OCI-LY1 (cell line): ENCODE measurements at regions not wholly inside any gene's neighbourhood (a gene's known extent, or its start where the extent isn't known, plus 50 kb on each side); places are given as distances from the start of the nearest gene placed in this dataset.

Experiments
- H2AFZ ChIP-seq: fragments of 200-600 bp; sonication (generic), shearing (Covaris generic); 2 replicates; pipeline ENCODE4 v1.6.0; 2014; ENCODE audit warnings: antibody characterized with exemption, mild to moderate bottlenecking, low read length
- H3F3A ChIP-seq: fragments of 200-600 bp; sonication (generic), shearing (Covaris generic); 2 replicates; pipeline ENCODE4 v1.6.0; 2014; ENCODE audit warnings: mild to moderate bottlenecking, antibody characterized with exemption, low read length, moderate library complexity; ENCODE audit not compliant: insufficient read depth
- H3K27ac ChIP-seq: fragments of 200-600 bp; sonication (generic); 2 replicates; pipeline ENCODE4 v1.5.1; 2014; ENCODE audit warnings: low read length, mixed run types, mild to moderate bottlenecking, low read depth; ENCODE audit not compliant: poor library complexity, severe bottlenecking
- H3K27me3 ChIP-seq: fragments of 200-600 bp; sonication (generic); 2 replicates; pipeline ENCODE4 v1.6.0; 2014; ENCODE audit warnings: antibody characterized with exemption, mild to moderate bottlenecking, low read length, moderate library complexity; ENCODE audit not compliant: insufficient read depth
- H3K36me3 ChIP-seq: fragments of 200-600 bp; sonication (generic); 2 replicates; pipeline ENCODE4 v1.6.1; 2014; ENCODE audit warnings: mild to moderate bottlenecking, antibody characterized with exemption, low read length, moderate library complexity, mixed read lengths; ENCODE audit not compliant: insufficient read depth
- H3K4me1 ChIP-seq: fragments of 200-600 bp; sonication (generic); 2 replicates; pipeline ENCODE4 v1.5.1; 2014; ENCODE audit warnings: mild to moderate bottlenecking, low read length, moderate library complexity; ENCODE audit not compliant: insufficient read depth, severe bottlenecking
- H3K4me2 ChIP-seq: fragments of 200-600 bp; sonication (generic), shearing (Covaris generic); 2 replicates; pipeline ENCODE4 v1.6.1; 2014; ENCODE audit warnings: low read length
- H3K4me3 ChIP-seq: fragments of 200-600 bp; sonication (generic); 2 replicates; pipeline ENCODE4 v1.5.1; 2014; ENCODE audit warnings: low read length, low read depth, mild to moderate bottlenecking, mixed read lengths; ENCODE audit not compliant: poor library complexity, severe bottlenecking
- H3K79me2 ChIP-seq: fragments of 200-600 bp; shearing (Covaris generic); 2 replicates; pipeline ENCODE4 v1.6.1; 2016; ENCODE audit warnings: mixed run types, low read length, mixed read lengths; ENCODE audit not compliant: insufficient read depth
- H3K9ac ChIP-seq: fragments of 200-600 bp; sonication (generic), shearing (Covaris generic); 2 replicates; pipeline ENCODE4 v1.6.1; 2014; ENCODE audit warnings: mild to moderate bottlenecking, low read length, mixed read lengths
- H3K9me2 ChIP-seq: fragments of 200-600 bp; sonication (generic), shearing (Covaris generic); 2 replicates; pipeline ENCODE4 v1.6.1; 2014; ENCODE audit warnings: low read depth, mild to moderate bottlenecking, low read length, mixed read lengths
- H3K9me3 ChIP-seq: fragments of 200-600 bp; shearing (Covaris generic); 2 replicates; pipeline ENCODE4 v1.6.1; 2014; ENCODE audit warnings: low read length, mixed read lengths
- H4K20me1 ChIP-seq: fragments of 200-600 bp; sonication (generic), shearing (Covaris generic); 2 replicates; pipeline ENCODE4 v1.6.0; 2016; ENCODE audit warnings: mild to moderate bottlenecking, low read length; ENCODE audit not compliant: insufficient read depth
- EZH2 ChIP-seq: fragments of 200-600 bp; sonication (generic), shearing (Covaris generic); IDR thresholded peaks from 2 replicates; pipeline ENCODE4 v1.8.0; 2017; ENCODE audit warnings: borderline replicate concordance, mixed run types, mild to moderate bottlenecking, antibody characterized with exemption, low read length, moderate library complexity, mixed read lengths
- TF ChIP-seq, protein P1 (sequence below): fragments of 200-600 bp; sonication (generic), shearing (Covaris generic); IDR thresholded peaks from 2 replicates; pipeline ENCODE4 v1.5.1; 2017; ENCODE audit warnings: mild to moderate bottlenecking, antibody characterized with exemption, low read length, moderate library complexity, mixed read lengths

DNA sequence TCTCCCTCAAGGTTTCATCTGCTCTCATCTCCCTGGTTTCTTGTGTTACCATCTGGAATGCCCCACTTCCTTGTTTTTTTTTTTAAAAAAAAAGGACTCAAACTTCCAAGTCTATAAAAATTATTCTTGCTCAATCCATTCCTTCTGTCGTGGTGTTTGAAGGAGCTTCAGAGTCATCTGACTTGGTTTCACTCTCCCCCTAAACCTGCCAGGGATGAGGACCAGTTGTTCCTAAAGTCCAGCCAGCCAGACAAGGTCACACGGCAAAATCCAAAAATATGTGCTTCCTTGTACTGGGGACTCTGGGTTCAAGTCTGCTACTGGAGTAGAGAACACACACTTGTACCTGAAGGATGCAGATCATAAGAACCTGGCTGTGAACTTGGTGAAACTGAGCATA, 84.5 kb upstream of the GPM6B start:
- no peaks in the 10 kb centered on the region for H3K27me3 ChIP-seq
- H3K79me2 ChIP-seq = no peaks in the 10 kb centered on the region
- H3K4me3 ChIP-seq = no peak overlapping the region
- H3K9me3 ChIP-seq = no peaks in the 10 kb centered on the region
- H4K20me1 ChIP-seq = no peaks in the 10 kb centered on the region
- H3K4me2 ChIP-seq = no peak overlapping the region
- no peak overlapping the region for H2AFZ ChIP-seq
- TF ChIP-seq, protein P1, sequence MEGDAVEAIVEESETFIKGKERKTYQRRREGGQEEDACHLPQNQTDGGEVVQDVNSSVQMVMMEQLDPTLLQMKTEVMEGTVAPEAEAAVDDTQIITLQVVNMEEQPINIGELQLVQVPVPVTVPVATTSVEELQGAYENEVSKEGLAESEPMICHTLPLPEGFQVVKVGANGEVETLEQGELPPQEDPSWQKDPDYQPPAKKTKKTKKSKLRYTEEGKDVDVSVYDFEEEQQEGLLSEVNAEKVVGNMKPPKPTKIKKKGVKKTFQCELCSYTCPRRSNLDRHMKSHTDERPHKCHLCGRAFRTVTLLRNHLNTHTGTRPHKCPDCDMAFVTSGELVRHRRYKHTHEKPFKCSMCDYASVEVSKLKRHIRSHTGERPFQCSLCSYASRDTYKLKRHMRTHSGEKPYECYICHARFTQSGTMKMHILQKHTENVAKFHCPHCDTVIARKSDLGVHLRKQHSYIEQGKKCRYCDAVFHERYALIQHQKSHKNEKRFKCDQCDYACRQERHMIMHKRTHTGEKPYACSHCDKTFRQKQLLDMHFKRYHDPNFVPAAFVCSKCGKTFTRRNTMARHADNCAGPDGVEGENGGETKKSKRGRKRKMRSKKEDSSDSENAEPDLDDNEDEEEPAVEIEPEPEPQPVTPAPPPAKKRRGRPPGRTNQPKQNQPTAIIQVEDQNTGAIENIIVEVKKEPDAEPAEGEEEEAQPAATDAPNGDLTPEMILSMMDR = no peak
- H3K4me1 ChIP-seq = no peaks in the 10 kb centered on the region
- no peak overlapping the region for H3K27ac ChIP-seq
- H3K9ac ChIP-seq = no peak overlapping the region
- H3K36me3 ChIP-seq = no peaks in the 10 kb centered on the region
- H3K9me2 ChIP-seq = no peaks in the 10 kb centered on the region
- no peaks in the 10 kb centered on the region for H3F3A ChIP-seq

DNA sequence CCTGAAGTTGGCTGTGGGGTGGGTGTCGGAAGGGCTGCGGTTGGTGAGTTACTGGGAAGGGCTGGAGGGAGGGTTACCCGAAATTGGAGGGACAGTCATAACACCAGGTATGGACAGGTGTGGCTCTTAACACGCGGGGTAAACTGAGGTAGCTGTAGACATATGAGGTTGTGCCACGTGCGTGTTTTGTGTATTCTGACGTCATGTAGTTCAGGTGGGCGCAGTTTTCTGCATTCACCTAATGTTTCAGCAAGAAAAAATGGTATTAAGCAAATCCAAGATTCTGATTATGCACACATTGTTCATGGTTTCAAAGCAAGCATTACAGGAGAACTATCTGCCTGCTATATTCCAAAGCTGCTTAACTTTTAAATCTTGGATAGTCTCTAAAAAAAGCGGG, 83.5 kb upstream of the GPM6B start:
- no peak for TF ChIP-seq EZH2
- TF ChIP-seq, protein P1 = no peak
- Histone ChIP-seq H3K27me3 (no peaks in the 10 kb centered on the region), H3K4me1 (no peaks in the 10 kb centered on the region), H3K4me2 (no peak overlapping the region), H2AFZ (no peak overlapping the region), H4K20me1 (no peaks in the 10 kb centered on the region), H3K79me2 (no peaks in the 10 kb centered on the region), H3K9ac (no peak overlapping the region), H3K36me3 (no peaks in the 10 kb centered on the region), H3K4me3 (no peak overlapping the region), H3K9me2 (no peaks in the 10 kb centered on the region), H3F3A (no peaks in the 10 kb centered on the region), H3K27ac (no peak overlapping the region), H3K9me3 (no peaks in the 10 kb centered on the region)

DNA sequence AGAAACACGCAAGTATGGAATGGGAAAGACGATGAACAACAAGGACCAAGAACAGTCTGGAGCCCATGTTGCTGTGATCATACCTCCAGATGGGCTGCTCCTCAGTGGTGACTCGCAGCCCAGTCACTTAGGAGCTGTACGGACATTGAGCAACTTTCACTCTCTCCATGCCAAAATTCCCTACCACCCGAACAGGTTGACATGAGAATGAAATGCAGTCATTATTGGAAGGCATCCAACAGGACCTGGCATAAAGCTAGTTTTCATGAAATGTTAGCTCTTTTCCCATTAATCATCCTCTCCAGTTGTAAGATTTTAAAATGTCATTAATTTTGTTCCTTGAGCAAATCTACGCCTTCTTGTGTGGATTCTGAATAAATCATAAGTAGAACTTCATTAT, 82.7 kb upstream of the GPM6B start:
- Histone ChIP-seq H3K79me2 (no peaks in the 10 kb centered on the region), H3K4me3 (no peak overlapping the region), H3K27ac (no peak overlapping the region), H3K4me1 (no peaks in the 10 kb centered on the region), H3K9me3 (no peaks in the 10 kb centered on the region), H4K20me1 (no peaks in the 10 kb centered on the region), H3F3A (no peaks in the 10 kb centered on the region), H3K27me3 (no peaks in the 10 kb centered on the region), H3K9me2 (no peaks in the 10 kb centered on the region), H2AFZ (no peak overlapping the region), H3K4me2 (no peak overlapping the region), H3K9ac (no peak overlapping the region), H3K36me3 (no peaks in the 10 kb centered on the region)
- TF ChIP-seq EZH2 = no peak
- TF ChIP-seq, protein P1 = no peak
